RWPE2 (cell line): ENCODE measurements at regions not wholly inside any gene's neighbourhood (a gene's known extent, or its start where the extent isn't known, plus 50 kb on each side); places are given as distances from the start of the nearest gene placed in this dataset.

Source experiments
- ATAC-seq: fragments of 200-7000 bp; cut with Tn5 transposase; 3 replicates; pipeline ENCODE4 v1.9.1; 2021; ENCODE audit warnings: low read depth
- DNase-seq: peaks from one replicate; pipeline ENCODE4 v3.0.0-alpha.2; 2020; ENCODE audit warnings: low spot score
- H3K27ac ChIP-seq: fragments of 450-650 bp; 2 replicates; pipeline ENCODE4 v1.5.1; 2017; ENCODE audit warnings: mild to moderate bottlenecking; ENCODE audit not compliant: poor library complexity, severe bottlenecking
- H3K27me3 ChIP-seq: fragments of 250-450 bp; sonication (Bioruptor Pico); 2 replicates; pipeline ENCODE4 v1.5.1; 2021; ENCODE audit warnings: mild to moderate bottlenecking, moderate library complexity; ENCODE audit not compliant: insufficient read depth, poor library complexity, severe bottlenecking
- H3K36me3 ChIP-seq: fragments of 250-450 bp; sonication (Bioruptor Pico); 2 replicates; pipeline ENCODE4 v1.5.1; 2020; ENCODE audit warnings: low read depth, mild to moderate bottlenecking, moderate library complexity
- H3K4me1 ChIP-seq: fragments of 250-450 bp; sonication (Bioruptor Pico); 2 replicates; pipeline ENCODE4 v1.5.1; 2021; ENCODE audit warnings: mild to moderate bottlenecking, moderate library complexity; ENCODE audit not compliant: insufficient read depth, poor library complexity, severe bottlenecking
- H3K4me3 ChIP-seq: fragments of 250-450 bp; sonication (Bioruptor Pico); 2 replicates; pipeline ENCODE4 v1.5.1; 2021; ENCODE audit warnings: mild to moderate bottlenecking, moderate library complexity; ENCODE audit not compliant: severe bottlenecking
- H3K9me3 ChIP-seq: fragments of 250-450 bp; sonication (Bioruptor Pico); 2 replicates; pipeline ENCODE4 v1.5.1; 2021; ENCODE audit warnings: mild to moderate bottlenecking, moderate library complexity; ENCODE audit not compliant: severe bottlenecking
- TF ChIP-seq, protein P1 (sequence below): fragments of 450-650 bp; IDR thresholded peaks from one replicate; pipeline ENCODE4 v1.5.1; 2017; ENCODE audit warnings: mild to moderate bottlenecking, moderate library complexity; ENCODE audit not compliant: poor library complexity, severe bottlenecking

DNA sequence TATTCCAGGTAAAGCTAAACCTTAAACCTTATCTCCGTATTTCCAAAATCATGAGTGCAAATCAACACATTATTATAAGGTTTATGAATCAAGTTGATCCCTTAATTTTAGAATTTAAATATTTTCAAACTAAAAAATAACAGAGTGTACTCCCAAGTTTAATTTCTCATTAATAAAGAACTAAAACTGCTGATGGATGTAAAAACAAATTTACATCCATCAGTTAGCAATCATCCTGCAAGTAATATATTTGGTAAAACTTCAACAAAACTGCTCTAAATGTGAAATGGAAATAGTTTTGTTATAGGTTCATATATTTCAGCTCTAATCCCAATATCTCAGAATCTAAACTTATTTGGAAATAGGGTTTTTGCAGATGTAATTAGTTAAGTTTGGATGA is 71.3 kb upstream of the ZNF804B start:
- no peak for DNase-seq
- Histone ChIP-seq H3K4me1 (no peaks in the 10 kb centered on the region), H3K9me3 (no peaks in the 10 kb centered on the region), H3K27me3 (peaks cover 11% of the 10 kb centered on the region), H3K27ac (no peak overlapping the region), H3K4me3 (no peak overlapping the region), H3K36me3 (no peaks in the 10 kb centered on the region)
- ATAC-seq: no peak
- TF ChIP-seq, protein P1, sequence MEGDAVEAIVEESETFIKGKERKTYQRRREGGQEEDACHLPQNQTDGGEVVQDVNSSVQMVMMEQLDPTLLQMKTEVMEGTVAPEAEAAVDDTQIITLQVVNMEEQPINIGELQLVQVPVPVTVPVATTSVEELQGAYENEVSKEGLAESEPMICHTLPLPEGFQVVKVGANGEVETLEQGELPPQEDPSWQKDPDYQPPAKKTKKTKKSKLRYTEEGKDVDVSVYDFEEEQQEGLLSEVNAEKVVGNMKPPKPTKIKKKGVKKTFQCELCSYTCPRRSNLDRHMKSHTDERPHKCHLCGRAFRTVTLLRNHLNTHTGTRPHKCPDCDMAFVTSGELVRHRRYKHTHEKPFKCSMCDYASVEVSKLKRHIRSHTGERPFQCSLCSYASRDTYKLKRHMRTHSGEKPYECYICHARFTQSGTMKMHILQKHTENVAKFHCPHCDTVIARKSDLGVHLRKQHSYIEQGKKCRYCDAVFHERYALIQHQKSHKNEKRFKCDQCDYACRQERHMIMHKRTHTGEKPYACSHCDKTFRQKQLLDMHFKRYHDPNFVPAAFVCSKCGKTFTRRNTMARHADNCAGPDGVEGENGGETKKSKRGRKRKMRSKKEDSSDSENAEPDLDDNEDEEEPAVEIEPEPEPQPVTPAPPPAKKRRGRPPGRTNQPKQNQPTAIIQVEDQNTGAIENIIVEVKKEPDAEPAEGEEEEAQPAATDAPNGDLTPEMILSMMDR: no peak

- Histone ChIP-seq H3K27me3 (peaks cover 11% of the 10 kb centered on the region), H3K27ac (no peak overlapping the region), H3K4me1 (no peaks in the 10 kb centered on the region), H3K4me3 (no peak overlapping the region), H3K36me3 (no peaks in the 10 kb centered on the region), H3K9me3 (no peaks in the 10 kb centered on the region)
- DNase-seq (no peak), ATAC-seq (no peak)
- TF ChIP-seq, protein P1: no peak
These were observed 72.9 kb upstream of the ZNF804B start for GRCh38 chr7:88686468-88687229.

DNA sequence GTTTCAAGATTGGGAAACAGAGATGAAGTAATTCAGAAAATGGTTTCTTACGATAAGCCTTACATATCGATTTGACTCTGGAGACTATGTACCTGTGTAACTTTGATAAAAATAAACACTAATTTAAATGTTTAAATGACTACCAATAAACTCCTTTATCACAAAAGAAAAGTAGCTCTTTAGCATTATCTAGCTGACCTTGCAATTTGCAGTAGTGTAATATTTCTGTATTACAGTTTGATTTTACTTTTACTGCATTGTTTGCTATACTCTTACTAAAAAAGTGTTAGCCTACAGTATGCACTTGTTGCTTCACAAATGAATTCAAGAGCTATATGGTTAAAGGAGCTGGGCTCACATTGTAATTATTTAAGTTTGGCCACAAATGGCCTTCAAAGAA is 77.8 kb upstream of the ZNF804B start:
- no peak for ATAC-seq
- Histone ChIP-seq H3K27me3 (no peaks in the 10 kb centered on the region), H3K27ac (no peak overlapping the region), H3K36me3 (no peaks in the 10 kb centered on the region), H3K4me1 (no peaks in the 10 kb centered on the region), H3K9me3 (no peaks in the 10 kb centered on the region), H3K4me3 (no peak overlapping the region)
- TF ChIP-seq, protein P1: no peak
- DNase-seq: no peak

DNA sequence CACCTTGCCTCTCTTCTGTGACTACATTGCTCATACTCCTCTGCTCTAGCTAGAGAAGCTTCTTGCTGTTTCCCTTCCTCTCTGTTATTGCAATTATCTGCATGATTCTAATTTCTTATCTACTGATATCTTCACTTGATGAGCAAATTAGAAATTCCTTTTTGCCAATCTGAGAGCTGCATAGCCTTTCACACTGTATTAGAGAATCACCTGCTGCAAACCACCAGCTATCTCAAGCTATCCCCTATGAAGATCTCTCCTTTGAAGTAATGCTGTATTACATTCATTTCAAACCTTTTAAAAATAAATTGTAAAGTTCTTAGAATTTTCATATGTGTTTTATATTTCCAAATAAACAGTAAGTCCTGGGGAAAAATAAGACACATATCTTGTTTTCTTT is 89.0 kb upstream of the ZNF804B start:
- TF ChIP-seq, protein P1: no peak
- DNase-seq (no peak), ATAC-seq (no peak)
- H3K36me3 ChIP-seq: no peaks in the 10 kb centered on the region
- no peak overlapping the region for H3K27ac ChIP-seq
- no peak overlapping the region for H3K4me3 ChIP-seq
- no peaks in the 10 kb centered on the region for H3K4me1 ChIP-seq
- no peaks in the 10 kb centered on the region for H3K9me3 ChIP-seq
- H3K27me3 ChIP-seq: no peaks in the 10 kb centered on the region

DNA sequence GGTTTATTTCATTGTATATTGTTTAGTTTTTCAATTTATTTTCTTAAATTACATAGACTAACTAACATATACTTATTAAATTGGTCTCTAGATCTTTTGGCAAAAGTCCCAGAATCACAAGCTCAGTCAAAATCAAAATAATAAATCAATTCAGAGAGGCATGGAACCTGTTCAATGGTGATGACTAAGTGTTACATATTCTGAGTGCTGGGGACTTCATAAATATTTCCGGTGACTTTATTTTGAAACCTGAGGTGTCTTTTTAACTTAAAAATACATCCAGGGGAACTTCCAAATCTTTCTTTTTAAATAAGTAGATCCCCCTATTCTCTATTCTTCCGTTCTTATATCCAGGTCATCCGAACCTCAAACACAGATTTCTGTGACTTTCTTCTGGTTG is 89.6 kb upstream of the ZNF804B start:
- no peaks in the 10 kb centered on the region for H3K36me3 ChIP-seq
- H3K27me3 ChIP-seq: no peaks in the 10 kb centered on the region
- ATAC-seq (no peak), DNase-seq (no peak)
- no peak overlapping the region for H3K4me3 ChIP-seq
- no peaks in the 10 kb centered on the region for H3K4me1 ChIP-seq
- H3K9me3 ChIP-seq: no peaks in the 10 kb centered on the region
- no peak overlapping the region for H3K27ac ChIP-seq
- TF ChIP-seq, protein P1: no peak
